ENCODE measurements at regions not wholly inside any gene's neighbourhood (a gene's known extent, or its start where the extent isn't known, plus 50 kb on each side); places are given as distances from the start of the nearest gene placed in this dataset.
"Not testable (repeated sequence)": the region's sequence is repeated elsewhere in the genome, so short reads cannot be mapped to it uniquely, and the experiment has no call there.

DNA sequence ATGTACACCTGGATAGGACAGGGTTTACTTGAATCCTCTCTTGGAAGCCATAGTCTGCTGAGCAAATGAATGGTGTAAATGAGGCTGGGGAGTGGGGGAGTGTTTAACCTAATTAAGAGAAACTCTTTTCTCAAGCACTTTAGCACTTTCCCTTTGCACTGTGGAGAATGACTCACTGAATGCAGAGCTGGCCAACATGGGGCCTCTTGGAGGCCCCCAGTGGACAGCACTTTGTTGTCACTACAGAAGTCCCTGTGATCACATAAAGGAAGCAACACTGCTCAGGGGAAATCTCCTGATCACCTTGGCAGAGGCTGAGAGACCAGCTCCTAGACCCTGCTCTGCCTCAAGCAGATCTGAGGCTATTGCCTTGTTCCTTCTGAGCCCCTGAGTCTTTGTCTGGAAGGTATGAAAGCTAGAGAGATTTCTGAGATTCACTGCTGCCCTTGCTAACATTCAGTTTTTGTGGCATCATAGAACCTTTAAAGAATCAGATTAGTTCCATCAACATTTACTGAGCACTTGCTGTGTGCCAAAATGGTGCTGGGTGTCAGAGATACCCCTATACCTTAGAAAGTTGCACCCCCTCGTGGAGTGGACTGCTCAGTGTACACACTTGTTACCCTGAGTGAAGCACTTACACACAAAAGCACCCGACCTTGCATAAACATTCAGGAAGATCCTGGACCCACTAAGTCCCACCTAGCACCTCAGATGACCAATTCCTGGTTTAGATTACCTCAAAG, 230.1 kb upstream of the CCL2 start:
- H3K9me3 Mint-ChIP-seq = no peaks in the 10 kb centered on the region
- H3K27ac Mint-ChIP-seq (ENCODE audit: low read depth) = no peak overlapping the region
- no peak overlapping the region for H3K4me3 Mint-ChIP-seq
- DNase-seq (ENCODE audit: low spot score in 2 of 2) = no peak
- peaks cover 63% of the 10 kb centered on the region for H3K27me3 Mint-ChIP-seq
- H3K4me1 Mint-ChIP-seq = no peaks in the 10 kb centered on the region
- ATAC-seq (replicated peaks; ENCODE audit: extremely low read depth, poor library complexity, severe bottlenecking) = no peak
- H3K36me3 Mint-ChIP-seq (ENCODE audit: insufficient read depth) = peaks cover 3% of the 10 kb centered on the region

- H3K36me3 Mint-ChIP-seq (ENCODE audit: insufficient read depth); DNase-seq (ENCODE audit: low spot score in 2 of 2); H3K4me3 Mint-ChIP-seq; H3K4me1 Mint-ChIP-seq; H3K27ac Mint-ChIP-seq (ENCODE audit: low read depth); ATAC-seq (replicated peaks; ENCODE audit: extremely low read depth, poor library complexity, severe bottlenecking): not testable (repeated sequence)
- peaks cover 19% of the 10 kb centered on the region for H3K9me3 Mint-ChIP-seq
- H3K27me3 Mint-ChIP-seq = peaks cover 64% of the 10 kb centered on the region
Measured at GRCh38 chr17:34030601-34031000, 224.5 kb upstream of the CCL2 start.

DNA sequence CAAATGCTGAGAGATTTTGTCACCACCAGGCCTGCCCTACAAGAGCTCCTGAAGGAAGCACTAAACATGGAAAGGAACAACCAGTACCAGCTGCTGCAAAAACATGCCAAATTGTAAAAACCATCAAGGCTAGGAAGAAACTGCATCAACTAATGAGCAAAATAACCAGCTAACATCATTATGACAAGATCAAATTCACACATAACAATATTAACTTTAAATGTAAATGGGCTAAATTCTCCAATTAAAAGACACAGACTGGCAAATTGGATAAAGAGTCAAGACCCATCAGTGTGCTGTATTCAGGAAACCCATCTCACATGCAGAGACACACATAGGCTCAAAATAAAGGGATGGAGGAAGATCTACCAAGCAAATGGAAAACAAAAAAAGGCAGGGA, 222.8 kb upstream of the CCL2 start:
- H3K4me3 Mint-ChIP-seq; H3K36me3 Mint-ChIP-seq (ENCODE audit: insufficient read depth); H3K27ac Mint-ChIP-seq (ENCODE audit: low read depth); ATAC-seq (replicated peaks; ENCODE audit: extremely low read depth, poor library complexity, severe bottlenecking); H3K4me1 Mint-ChIP-seq; DNase-seq (ENCODE audit: low spot score in 2 of 2): not testable (repeated sequence)
- Mint-ChIP-seq H3K27me3 (peaks cover 54% of the 10 kb centered on the region), H3K9me3 (peaks cover 19% of the 10 kb centered on the region)

- H3K4me1 Mint-ChIP-seq; ATAC-seq (replicated peaks; ENCODE audit: extremely low read depth, poor library complexity, severe bottlenecking); H3K36me3 Mint-ChIP-seq (ENCODE audit: insufficient read depth); DNase-seq (ENCODE audit: low spot score in 2 of 2); H3K27ac Mint-ChIP-seq (ENCODE audit: low read depth); H3K9me3 Mint-ChIP-seq; H3K4me3 Mint-ChIP-seq: not testable (repeated sequence)
- H3K27me3 Mint-ChIP-seq = peaks cover 23% of the 10 kb centered on the region
Measured at GRCh38 chr17:34038786-34039185, 216.3 kb upstream of the CCL2 start.

GRCh38 chr17:34039213-34039612, 215.9 kb upstream of the CCL2 start:
- H3K4me3 Mint-ChIP-seq; ATAC-seq (replicated peaks; ENCODE audit: extremely low read depth, poor library complexity, severe bottlenecking); H3K4me1 Mint-ChIP-seq; H3K27ac Mint-ChIP-seq (ENCODE audit: low read depth); H3K36me3 Mint-ChIP-seq (ENCODE audit: insufficient read depth); H3K9me3 Mint-ChIP-seq; DNase-seq (ENCODE audit: low spot score in 2 of 2): not testable (repeated sequence)
- H3K27me3 Mint-ChIP-seq = peaks cover 23% of the 10 kb centered on the region

DNA sequence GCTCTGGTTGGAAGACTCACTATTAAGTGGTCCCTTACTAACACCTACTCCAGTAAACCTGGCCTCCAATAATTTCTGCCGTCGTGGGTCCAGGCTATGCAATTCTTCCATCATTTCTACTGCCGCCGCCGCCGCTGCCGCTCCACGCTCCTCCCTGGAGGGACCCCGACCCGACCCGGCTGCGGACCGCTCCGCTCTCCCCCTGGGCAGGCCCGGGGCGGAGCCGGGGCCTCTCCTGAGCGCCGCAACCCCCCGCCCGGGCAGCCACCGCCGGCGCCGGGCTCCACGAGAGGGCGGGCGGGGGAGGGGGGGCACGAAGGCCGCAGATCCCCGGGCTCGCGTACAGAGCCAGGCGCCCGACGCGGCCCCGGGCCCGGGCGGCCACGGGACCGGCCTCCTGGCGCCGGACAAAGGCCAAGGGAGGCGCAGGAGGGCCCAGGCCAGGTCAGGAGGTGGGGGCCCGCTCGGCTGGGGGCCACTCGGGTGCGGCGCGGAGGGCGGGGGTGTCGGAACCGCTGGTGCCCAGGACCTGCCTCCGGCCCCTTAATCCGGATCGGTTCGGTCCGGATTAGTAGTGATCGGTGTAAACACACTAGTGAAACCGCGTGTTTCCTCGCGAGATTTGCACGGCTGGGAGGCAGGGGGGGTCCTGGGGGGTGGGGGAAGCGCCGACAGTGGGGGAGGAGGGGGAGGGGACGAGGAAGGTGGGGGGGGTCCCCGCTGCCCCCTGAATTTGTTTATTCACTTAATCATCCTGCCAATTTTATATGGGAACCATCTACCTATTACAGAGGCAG, 215.1 kb upstream of the CCL2 start:
- not testable (repeated sequence) for H3K27ac Mint-ChIP-seq (ENCODE audit: low read depth); DNase-seq (ENCODE audit: low spot score in 2 of 2); H3K9me3 Mint-ChIP-seq; H3K4me1 Mint-ChIP-seq; H3K4me3 Mint-ChIP-seq; H3K36me3 Mint-ChIP-seq (ENCODE audit: insufficient read depth)
- ATAC-seq (replicated peaks; ENCODE audit: extremely low read depth, poor library complexity, severe bottlenecking) = peak; percentile 79
- peaks cover 23% of the 10 kb centered on the region for H3K27me3 Mint-ChIP-seq

DNA sequence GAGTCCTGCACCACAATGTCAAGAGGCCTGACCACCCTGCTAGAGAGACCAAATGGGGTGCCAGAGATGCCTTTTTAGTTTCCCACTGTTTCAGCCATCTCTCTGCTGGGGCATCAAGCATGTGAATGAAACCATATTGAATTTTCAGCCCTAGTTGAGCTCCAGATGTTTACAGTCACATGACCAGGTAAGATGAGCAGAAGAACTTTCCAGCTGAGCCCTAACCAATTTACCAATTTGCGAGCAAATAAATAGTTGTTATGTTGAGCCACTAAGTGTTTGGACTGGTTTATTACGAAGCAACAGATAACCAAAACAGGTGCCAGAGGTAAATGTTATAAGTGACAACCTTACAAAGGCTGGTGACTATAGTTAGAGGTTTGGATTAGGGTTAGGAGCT, 209.1 kb upstream of the CCL2 start:
- H3K27me3 Mint-ChIP-seq = peaks cover 33% of the 10 kb centered on the region
- H3K36me3 Mint-ChIP-seq (ENCODE audit: insufficient read depth) = no peaks in the 10 kb centered on the region
- ATAC-seq (replicated peaks; ENCODE audit: extremely low read depth, poor library complexity, severe bottlenecking) (no peak), DNase-seq (ENCODE audit: low spot score in 2 of 2) (no peak)
- H3K4me3 Mint-ChIP-seq = no peak overlapping the region
- H3K9me3 Mint-ChIP-seq = no peaks in the 10 kb centered on the region
- H3K27ac Mint-ChIP-seq (ENCODE audit: low read depth) = no peak overlapping the region
- H3K4me1 Mint-ChIP-seq = no peaks in the 10 kb centered on the region

GRCh38 chr17:34051046-34051445, 204.0 kb upstream of the CCL2 start:
- H3K4me3 Mint-ChIP-seq = no peak overlapping the region
- H3K27ac Mint-ChIP-seq (ENCODE audit: low read depth) = no peak overlapping the region
- H3K27me3 Mint-ChIP-seq = peaks cover 67% of the 10 kb centered on the region
- H3K4me1 Mint-ChIP-seq = no peaks in the 10 kb centered on the region
- ATAC-seq (replicated peaks; ENCODE audit: extremely low read depth, poor library complexity, severe bottlenecking) (no peak), DNase-seq (ENCODE audit: low spot score in 2 of 2) (no peak)
- H3K9me3 Mint-ChIP-seq = no peaks in the 10 kb centered on the region
- no peaks in the 10 kb centered on the region for H3K36me3 Mint-ChIP-seq (ENCODE audit: insufficient read depth)

DNA sequence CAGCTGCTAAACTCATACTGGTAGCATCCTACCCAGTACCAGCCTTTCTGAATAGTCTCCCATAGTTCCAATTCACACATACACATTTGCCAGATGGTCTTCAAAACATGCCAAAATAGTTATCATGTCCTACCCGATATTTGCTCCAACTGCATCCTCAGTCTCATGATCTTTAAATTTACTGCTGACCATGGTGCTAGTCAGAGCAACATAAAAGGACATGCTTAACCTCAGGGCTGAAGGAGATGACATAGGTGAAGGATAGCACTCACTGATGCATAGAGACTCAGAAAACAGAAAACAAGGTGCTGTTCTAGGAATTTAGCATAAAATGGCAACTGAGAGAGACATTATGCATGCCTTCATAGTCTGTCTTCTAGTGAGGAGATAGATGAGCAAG, 200.6 kb upstream of the CCL2 start:
- DNase-seq (ENCODE audit: low spot score in 2 of 2) = no peak
- no peak for ATAC-seq (replicated peaks; ENCODE audit: extremely low read depth, poor library complexity, severe bottlenecking)
- peaks cover 79% of the 10 kb centered on the region for H3K27me3 Mint-ChIP-seq
- H3K27ac Mint-ChIP-seq (ENCODE audit: low read depth) = no peak overlapping the region
- no peak overlapping the region for H3K4me3 Mint-ChIP-seq
- no peaks in the 10 kb centered on the region for H3K36me3 Mint-ChIP-seq (ENCODE audit: insufficient read depth)
- H3K9me3 Mint-ChIP-seq = no peaks in the 10 kb centered on the region
- no peaks in the 10 kb centered on the region for H3K4me1 Mint-ChIP-seq

DNA sequence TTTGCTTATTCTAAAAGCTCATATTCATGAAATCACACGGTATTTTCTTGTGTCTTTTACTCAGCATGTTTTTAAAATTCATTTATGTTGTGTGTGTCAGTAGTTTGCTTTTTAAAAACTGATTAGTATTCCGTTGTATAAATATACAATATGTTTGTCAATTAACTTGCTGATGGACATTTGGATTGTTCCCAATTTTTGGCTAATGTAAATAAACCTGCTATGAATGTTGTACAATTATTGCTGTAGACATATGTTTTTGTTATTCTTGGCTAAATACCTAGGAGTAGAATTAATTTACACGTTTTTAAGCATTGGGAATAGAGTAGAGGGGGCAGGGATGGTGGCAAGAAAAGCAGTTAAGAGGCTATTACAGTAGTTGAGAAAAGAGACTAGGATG, 199.5 kb upstream of the CCL2 start:
- H3K36me3 Mint-ChIP-seq (ENCODE audit: insufficient read depth) = no peaks in the 10 kb centered on the region
- H3K27ac Mint-ChIP-seq (ENCODE audit: low read depth) = no peak overlapping the region
- no peak overlapping the region for H3K4me3 Mint-ChIP-seq
- DNase-seq (ENCODE audit: low spot score in 2 of 2) (no peak), ATAC-seq (replicated peaks; ENCODE audit: extremely low read depth, poor library complexity, severe bottlenecking) (no peak)
- peaks cover 81% of the 10 kb centered on the region for H3K27me3 Mint-ChIP-seq
- H3K4me1 Mint-ChIP-seq = no peaks in the 10 kb centered on the region
- H3K9me3 Mint-ChIP-seq = no peaks in the 10 kb centered on the region

GRCh38 chr17:34059423-34060220, 195.5 kb upstream of the CCL2 start:
- no peaks in the 10 kb centered on the region for H3K9me3 Mint-ChIP-seq
- no peak overlapping the region for H3K27ac Mint-ChIP-seq (ENCODE audit: low read depth)
- H3K4me3 Mint-ChIP-seq = no peak overlapping the region
- H3K4me1 Mint-ChIP-seq = no peaks in the 10 kb centered on the region
- DNase-seq (ENCODE audit: low spot score in 2 of 2) (no peak), ATAC-seq (replicated peaks; ENCODE audit: extremely low read depth, poor library complexity, severe bottlenecking) (no peak)
- peaks cover 88% of the 10 kb centered on the region for H3K27me3 Mint-ChIP-seq
- H3K36me3 Mint-ChIP-seq (ENCODE audit: insufficient read depth) = peaks cover 1% of the 10 kb centered on the region

GRCh38 chr17:34066528-34066927, 188.6 kb upstream of the CCL2 start:
- Mint-ChIP-seq H3K36me3 (ENCODE audit: insufficient read depth) (peaks cover 1% of the 10 kb centered on the region), H3K4me1 (no peaks in the 10 kb centered on the region), H3K4me3 (no peak overlapping the region), H3K27ac (ENCODE audit: low read depth) (no peak overlapping the region), H3K9me3 (peaks cover 3% of the 10 kb centered on the region), H3K27me3 (peaks cover 38% of the 10 kb centered on the region)
- DNase-seq (ENCODE audit: low spot score in 2 of 2) (no peak), ATAC-seq (replicated peaks; ENCODE audit: extremely low read depth, poor library complexity, severe bottlenecking) (no peak)
